Activated CD4-positive, CD25-positive, alpha-beta regulatory T cell treated with anti-CD3 and anti-CD28 coated beads, Interleukin-2, amount 50 U/mL, for 24 hours (primary cell): ENCODE measurements at regions not wholly inside any gene's neighbourhood (a gene's known extent, or its start where the extent isn't known, plus 50 kb on each side); places are given as distances from the start of the nearest gene placed in this dataset.

Source experiments
- ATAC-seq, 2 donors: fragments of 150-1000 bp; cut with Tn5 transposase; one replicate each; pipeline ENCODE4 v1.10.0; 2021; ENCODE audit warnings: mild to moderate bottlenecking in 1 of 2, moderate library complexity in 1 of 2

DNA sequence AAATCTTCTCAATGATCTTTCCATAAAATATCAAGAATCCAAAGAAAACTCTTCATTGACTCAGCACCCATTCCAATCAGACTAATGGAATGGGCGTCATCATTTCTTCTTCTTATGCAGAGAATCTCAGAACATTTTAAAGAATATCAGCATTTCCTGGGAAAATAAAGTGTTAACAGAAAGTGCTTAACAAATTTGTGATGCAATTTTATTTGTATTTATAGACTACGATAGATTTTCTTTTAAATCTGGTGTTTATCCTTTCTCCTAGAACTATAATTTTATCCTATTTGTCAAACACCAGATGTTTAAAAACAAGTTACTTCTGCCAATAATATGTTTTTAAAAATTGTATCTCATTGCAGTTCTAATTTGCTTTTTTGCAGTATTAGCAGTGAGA is 330.7 kb downstream of the COL12A1 start:
- no peak for ATAC-seq

GRCh38 chr6:74872754-74873476 is 332.9 kb downstream of the COL12A1 start:
- ATAC-seq, result no peak

GRCh38 chr6:74871757-74872156 is 334.1 kb downstream of the COL12A1 start:
- ATAC-seq, result no peak

DNA sequence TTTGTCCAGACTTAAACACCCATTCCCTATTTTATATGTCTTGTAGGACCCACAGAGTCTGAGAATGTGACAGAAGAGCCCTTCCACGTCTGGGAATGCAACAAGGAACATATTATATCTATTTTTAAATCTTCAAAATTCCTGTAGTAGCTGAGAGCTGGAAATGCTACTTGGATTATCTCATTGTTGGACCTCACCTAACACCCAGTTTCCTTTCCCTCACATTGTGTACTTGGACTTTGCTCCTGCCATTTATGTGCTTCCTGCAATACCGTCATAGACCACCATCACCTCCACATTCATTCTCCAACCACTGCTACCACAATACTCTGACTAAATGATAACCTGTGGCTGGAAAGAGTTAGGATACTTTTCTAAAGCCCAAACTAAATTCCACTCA is 335.4 kb downstream of the COL12A1 start:
- no peak for ATAC-seq

GRCh38 chr6:74867291-74867690 is 338.6 kb downstream of the COL12A1 start:
- ATAC-seq, result no peak

DNA sequence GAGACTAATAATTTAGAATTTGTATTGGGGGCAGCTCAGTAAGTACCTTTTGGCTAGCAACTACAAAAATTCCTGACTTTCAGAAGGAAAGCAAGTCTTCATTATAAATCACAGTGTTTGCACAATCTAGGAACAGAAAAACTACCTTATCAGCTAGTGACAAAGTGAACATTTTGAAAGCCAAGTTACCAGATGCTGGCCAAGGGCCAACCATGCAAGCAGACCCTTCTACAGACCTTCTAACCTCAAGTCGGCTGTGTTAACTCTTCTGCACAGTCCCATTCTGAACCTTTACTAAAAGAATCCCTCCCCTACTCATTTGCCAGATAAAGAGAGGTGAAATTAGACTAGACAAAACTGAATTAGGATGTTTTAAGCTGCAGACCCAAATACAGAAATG is 341.9 kb downstream of the COL12A1 start:
- no peak for ATAC-seq

DNA sequence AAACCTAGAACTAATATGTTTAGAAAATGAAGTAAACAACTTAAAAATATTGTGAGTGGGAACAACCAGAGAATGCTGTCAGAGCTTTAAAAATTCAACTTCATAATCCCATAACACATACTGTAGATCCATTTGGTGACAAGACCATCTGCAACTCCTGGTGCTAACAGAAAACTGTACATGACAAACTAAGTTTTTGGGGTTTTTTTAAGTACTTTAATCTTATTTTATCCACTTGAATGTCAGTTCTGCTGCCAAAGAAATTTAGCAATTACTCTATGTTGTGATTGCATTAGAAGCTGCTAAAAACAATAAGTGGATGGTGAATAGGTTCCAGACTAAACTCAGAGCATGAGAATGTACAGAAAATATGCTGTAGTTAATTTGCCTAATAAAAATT is 345.4 kb downstream of the COL12A1 start:
- no peak for ATAC-seq

DNA sequence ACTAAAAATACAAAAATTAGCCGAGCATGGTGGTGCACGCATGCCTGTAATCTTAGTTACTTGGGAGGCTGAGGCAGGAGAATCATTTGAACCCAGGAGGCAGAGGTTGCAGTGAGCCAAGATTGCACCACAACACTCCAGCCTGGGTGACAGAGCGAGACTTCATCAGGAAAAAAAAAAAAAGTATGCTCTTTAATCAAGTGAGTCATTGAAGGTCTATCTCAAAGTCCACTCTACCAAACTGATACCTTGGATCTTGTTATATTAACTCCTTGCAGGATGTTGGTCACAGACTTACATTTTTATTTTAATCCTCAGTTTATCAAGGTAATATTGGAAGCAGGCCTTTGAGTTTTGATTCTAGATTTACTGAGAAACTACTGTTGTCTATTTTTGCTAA is 348.7 kb downstream of the COL12A1 start:
- no peak for ATAC-seq

DNA sequence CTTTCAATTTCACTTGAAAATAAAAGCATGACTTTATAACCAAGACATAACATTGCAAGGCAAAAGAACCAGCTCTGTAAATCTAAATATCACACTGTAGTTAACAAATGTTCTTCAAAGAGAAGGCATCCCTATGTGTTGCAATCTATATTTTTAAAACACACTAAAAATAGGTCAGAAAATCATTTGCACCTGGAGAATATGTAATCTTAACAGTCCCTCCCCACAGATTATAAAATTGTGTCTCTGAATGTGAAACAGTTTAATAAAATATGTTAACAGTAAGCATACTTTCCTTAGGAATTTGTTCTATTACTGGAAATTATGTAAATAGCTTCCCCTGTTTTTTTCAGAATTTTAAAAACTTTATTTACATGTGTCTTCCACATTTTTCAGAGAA is 351.9 kb downstream of the COL12A1 start:
- ATAC-seq, result no peak

DNA sequence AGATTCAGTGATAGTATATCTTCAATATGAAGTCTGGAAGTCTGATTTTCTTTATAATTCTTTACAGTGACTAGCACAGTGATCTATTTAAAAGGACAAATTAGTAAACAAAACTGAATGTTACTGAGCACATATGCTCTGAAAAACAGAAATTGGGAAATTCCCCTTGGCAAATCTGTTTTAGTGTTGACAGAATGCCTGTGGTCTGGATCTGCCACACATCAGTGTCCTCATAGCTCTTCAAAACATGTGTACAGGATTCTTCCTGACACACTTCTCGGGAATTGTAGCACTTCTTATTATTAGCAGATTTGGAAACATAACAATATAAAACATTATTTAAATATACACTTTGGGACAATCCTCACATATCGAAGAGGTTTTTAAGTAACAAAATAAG is 354.3 kb downstream of the COL12A1 start:
- no peak for ATAC-seq

DNA sequence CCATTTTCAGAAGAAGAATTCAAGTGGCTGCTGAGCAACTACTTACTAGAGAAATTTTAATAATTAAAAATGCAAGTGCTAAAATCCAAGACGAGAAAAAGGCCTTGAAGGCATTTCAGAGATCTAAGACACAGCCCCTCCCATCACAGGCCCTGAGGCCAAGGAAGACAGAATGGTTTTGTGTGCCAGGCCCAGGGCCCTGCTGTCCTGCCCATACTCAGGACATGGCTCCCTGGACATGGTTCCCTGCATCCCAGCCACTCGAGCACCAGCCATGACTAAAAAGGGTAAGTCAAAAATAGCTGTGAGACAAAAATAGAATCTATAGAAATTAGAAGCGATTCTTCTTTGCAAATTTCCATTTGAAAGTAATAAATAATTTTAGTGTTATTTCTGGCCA is 364.9 kb downstream of the COL12A1 start:
- ATAC-seq, result no peak

DNA sequence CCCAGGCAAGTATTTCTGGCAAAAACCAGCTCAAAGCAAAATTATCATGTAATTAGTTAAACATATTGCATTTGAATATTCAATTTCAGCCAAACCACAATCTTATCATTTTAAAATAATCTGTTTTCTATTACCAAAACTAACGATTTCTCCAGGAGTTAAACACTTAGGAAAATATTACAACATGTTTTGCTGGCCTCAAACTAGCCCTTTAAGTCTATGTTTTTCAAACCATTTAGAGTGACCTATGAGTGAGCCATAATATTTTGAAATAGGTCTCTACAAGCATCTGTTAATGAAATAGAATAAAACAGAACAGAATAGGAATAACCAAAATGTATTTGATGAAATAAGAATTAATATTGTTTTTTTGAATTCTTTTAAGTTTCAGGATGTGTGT is 370.9 kb downstream of the COL12A1 start:
- ATAC-seq, result no peak

DNA sequence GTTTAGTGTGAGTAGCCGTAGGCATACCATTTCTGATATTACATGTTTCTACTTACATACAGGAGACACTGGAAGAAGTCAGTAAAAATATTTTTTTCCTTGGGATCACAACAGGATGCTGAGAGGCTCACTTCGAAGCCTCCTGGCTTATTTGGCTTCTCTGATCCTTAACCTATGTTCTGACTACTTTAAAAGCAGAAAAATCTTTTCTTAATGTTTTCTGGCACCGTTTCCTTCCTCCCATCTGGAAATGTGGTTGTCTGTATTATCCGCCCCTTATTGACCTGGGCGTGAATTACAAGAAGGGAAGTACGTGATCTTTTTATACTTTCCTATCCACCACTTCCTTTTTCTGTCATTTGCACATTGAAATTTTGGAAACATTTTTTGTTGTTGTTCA is 379.6 kb downstream of the COL12A1 start:
- no peak for ATAC-seq

GRCh38 chr6:74814440-74814839 is 391.4 kb downstream of the COL12A1 start:
- no peak for ATAC-seq

GRCh38 chr6:74807674-74808073 is 398.2 kb downstream of the COL12A1 start:
- ATAC-seq, result no peak

- no peak for ATAC-seq
Measured at GRCh38 chr6:74805916-74806696, 399.7 kb downstream of the COL12A1 start.

DNA sequence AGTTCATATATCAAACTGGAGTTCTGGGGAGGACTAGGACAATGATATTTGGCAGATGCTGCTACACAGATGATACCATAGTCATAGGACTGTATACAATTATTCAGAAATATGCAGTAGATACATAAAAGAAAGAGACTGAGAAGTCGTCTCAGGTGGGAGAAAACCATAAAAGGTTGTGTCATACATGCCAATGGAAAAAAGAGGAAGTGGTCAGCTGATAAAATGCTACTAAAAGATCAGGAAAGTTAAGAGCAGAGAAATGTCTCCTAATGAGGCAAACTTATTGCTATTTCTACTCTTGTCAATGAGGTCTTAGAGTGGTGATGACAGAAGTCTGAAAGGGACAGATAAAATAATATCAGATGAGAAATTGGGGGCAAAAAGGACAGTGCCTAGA is 407.6 kb downstream of the COL12A1 start:
- ATAC-seq, result no peak

DNA sequence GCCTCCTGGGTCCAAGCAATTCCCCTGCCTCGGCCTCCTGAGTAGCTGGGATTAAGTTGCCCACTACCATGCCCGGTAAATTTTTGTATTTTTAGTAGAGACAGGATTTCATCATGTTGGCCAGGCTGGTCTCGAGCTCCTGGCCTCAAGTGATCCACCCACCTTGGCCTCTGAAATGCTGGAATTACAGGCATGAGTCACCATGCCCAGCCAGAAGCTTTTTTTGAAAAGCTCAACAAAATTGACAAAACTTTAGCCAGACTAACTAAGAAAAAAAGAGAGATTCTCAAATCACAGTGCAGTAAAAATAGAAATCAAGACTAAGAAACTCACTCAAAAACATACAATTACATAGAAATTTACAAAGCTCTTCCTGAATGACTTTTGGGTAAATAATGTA is 420.6 kb downstream of the COL12A1 start:
- ATAC-seq, result no peak

DNA sequence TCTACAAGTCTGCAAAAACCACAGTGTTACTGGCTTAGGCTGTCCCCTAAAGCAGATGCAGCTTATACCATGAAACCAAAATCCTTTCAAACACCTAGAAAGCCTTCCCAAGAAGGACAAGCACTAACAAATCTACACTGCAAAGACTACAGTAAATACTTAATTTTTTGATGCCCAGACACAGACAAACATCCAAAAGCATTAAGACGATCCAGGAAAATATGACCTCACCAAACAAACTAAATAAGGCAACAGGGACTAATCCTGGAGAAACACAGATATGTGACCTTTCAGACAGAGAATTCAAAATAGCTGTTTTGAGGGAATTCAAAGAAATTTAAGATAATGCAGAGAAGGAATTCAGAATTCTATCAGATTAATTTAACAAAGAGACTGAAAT is 423.5 kb downstream of the COL12A1 start:
- ATAC-seq, result no peak

GRCh38 chr6:74780831-74781230 is 425.0 kb downstream of the COL12A1 start:
- no peak for ATAC-seq

DNA sequence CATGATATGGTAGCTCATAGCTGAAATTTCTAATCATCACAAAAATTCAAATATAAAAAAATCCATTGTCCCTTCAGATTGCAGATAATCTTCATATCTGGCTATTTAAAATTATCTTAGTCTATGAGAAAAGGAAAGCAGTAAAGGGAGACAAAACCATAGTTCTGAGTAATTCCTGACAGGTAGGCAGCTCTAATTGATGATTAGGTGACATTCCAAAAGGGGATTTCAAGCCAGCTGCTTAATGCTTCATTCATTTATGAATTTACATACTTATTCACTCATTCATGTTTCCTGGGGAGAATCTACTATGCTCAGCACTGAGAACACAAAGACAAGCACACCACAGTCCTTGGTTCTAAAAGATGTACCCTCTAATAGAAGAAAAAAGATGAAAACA is 437.1 kb downstream of the COL12A1 start:
- ATAC-seq, result no peak

DNA sequence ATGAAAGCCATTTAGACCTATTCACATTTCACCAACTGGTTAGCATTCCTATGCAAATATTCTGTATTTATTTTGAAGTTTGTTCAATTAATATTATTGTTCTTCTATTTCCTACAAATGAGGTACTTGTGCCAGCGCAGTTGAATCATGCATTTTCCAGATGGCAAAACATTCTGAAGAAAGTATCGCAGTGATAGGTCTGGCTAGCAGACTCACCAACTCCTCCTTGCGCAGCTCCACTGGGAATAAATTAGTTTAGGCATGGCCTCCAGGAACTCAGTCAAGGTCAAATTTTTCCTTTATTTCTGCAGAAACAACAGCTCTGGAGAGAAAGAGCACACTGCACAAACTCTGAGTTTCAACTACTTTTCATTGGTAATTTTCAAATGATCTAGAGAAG is 437.7 kb downstream of the COL12A1 start:
- ATAC-seq, result no peak

DNA sequence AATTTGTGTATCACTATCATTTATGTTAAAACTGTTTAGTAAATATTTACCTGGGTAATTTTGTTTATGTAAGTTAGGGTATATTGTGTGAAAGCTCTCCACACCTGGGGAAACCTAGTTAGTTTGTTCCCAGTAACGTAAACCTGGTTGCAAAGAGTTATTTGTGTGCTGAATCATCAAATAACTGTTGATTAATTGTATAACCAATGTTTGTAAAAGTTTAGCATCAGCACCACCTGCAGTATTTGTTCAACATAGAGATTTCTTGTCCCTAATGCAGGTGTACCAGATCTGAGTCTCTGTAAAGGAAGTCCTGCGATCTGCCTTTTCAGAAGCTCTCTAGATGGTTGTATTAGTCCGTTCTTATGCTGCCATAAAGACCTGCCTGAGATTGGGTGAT is 440.4 kb downstream of the COL12A1 start:
- ATAC-seq, result no peak

- ATAC-seq, result no peak
Measured at GRCh38 chr6:74764486-74764885, 441.4 kb downstream of the COL12A1 start.

GRCh38 chr6:74762841-74763240 is 443.0 kb downstream of the COL12A1 start:
- no peak for ATAC-seq
